Neutrophil (primary cell): ENCODE measurements at regions not wholly inside any gene's neighbourhood (a gene's known extent, or its start where the extent isn't known, plus 50 kb on each side); places are given as distances from the start of the nearest gene placed in this dataset.

ENCODE experiments used
- H3K27ac ChIP-seq: fragments of 200-600 bp; sonication (generic); 2 replicates; pipeline ENCODE4 v1.5.1; 2016; ENCODE audit warnings: mild to moderate bottlenecking, moderate library complexity
- H3K27me3 ChIP-seq: fragments of 200-600 bp; sonication (generic); 2 replicates; pipeline ENCODE4 v1.6.0; 2016; ENCODE audit warnings: mild to moderate bottlenecking
- H3K36me3 ChIP-seq: fragments of 200-600 bp; sonication (generic); 2 replicates; pipeline ENCODE4 v1.5.1; 2017
- H3K4me1 ChIP-seq, 2 experiments: fragments of 200-600 bp in 1 of 2; sonication (generic) in 1 of 2; 1 replicate in 1 of 2; 2 replicates in 1 of 2; pipeline versions ENCODE4 v1.5.1 to v1.6.1; 2013 to 2016; ENCODE audit warnings: low read depth in 1 of 2, low read length in 1 of 2, mild to moderate bottlenecking in 1 of 2, moderate library complexity in 1 of 2; ENCODE audit not compliant: control insufficient read depth in 1 of 2, insufficient read depth in 1 of 2
- H3K4me3 ChIP-seq, 2 experiments: fragments of 200-600 bp in 1 of 2; sonication (generic) in 1 of 2; 1 replicate in 1 of 2; 2 replicates in 1 of 2; pipeline ENCODE4 v1.5.1; 2013 to 2016; ENCODE audit warnings: low read depth in 1 of 2, low read length in 1 of 2, mild to moderate bottlenecking in 1 of 2, moderate library complexity in 1 of 2
- H3K9me3 ChIP-seq: fragments of 200-600 bp; sonication (generic); 2 replicates; pipeline ENCODE4 v1.5.1; 2016
- TF ChIP-seq, protein P1 (sequence below): fragments of 200-600 bp; sonication (generic); IDR thresholded peaks from 2 replicates; pipeline ENCODE4 v1.5.1; 2016; ENCODE audit warnings: antibody characterized with exemption

DNA sequence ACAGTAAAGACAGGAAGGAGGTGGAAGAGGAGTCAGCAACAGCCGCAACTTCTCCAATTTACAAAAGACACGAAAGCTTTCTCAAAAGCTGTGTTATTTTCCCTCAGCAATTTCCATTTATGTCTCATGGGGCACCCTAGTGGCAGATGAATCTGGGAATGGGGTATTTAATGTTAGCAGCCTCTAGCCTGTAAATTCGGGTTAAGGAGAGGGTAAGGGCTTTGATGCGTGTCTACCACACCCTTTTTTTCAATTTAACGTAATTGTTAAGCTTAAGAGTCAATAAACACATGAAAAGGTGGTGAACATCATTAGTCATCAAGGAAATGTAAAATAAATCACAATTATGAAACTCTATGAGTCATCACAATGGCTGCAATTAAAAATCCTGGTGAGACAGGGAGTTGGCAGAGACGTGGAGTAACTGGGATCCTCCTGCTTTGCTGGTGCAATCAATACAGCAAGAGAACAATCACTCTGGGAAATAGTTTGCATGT is 986.4 kb downstream of the AACS start:
- Histone ChIP-seq H3K4me1 (no peaks in the 10 kb centered on the region), H3K27me3 (no peaks in the 10 kb centered on the region), H3K27ac (no peak overlapping the region), H3K36me3 (no peaks in the 10 kb centered on the region), H3K4me3 (no peak overlapping the region), H3K9me3 (no peaks in the 10 kb centered on the region)
- TF ChIP-seq, protein P1, sequence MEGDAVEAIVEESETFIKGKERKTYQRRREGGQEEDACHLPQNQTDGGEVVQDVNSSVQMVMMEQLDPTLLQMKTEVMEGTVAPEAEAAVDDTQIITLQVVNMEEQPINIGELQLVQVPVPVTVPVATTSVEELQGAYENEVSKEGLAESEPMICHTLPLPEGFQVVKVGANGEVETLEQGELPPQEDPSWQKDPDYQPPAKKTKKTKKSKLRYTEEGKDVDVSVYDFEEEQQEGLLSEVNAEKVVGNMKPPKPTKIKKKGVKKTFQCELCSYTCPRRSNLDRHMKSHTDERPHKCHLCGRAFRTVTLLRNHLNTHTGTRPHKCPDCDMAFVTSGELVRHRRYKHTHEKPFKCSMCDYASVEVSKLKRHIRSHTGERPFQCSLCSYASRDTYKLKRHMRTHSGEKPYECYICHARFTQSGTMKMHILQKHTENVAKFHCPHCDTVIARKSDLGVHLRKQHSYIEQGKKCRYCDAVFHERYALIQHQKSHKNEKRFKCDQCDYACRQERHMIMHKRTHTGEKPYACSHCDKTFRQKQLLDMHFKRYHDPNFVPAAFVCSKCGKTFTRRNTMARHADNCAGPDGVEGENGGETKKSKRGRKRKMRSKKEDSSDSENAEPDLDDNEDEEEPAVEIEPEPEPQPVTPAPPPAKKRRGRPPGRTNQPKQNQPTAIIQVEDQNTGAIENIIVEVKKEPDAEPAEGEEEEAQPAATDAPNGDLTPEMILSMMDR: no peak

GRCh38 chr12:126055521-126055920 is 990.3 kb downstream of the AACS start:
- H3K27ac ChIP-seq: no peak overlapping the region
- no peaks in the 10 kb centered on the region for H3K27me3 ChIP-seq
- TF ChIP-seq, protein P1: no peak

DNA sequence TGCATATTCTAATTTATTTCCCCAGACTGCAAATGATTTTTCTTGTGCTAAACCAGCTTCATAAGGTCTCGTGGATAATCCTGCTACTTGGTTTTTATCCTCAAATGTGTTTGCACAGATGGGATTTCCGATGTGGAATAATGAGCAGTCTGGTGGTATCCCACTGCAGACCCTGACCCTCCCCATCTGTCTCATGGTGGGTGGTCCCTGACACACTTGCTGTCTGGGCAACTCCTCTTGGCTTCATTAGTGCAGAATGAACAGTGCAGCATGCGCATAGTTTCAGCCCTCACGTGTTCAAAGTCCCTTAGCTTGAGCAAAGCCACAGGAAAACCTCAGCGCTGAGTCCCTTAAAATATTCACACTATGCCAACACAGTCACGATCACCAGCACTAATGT is 996.5 kb downstream of the AACS start:
- Histone ChIP-seq H3K27me3 (no peaks in the 10 kb centered on the region), H3K4me3 (no peak overlapping the region), H3K4me1 (no peaks in the 10 kb centered on the region), H3K36me3 (no peaks in the 10 kb centered on the region), H3K9me3 (no peaks in the 10 kb centered on the region), H3K27ac (no peak overlapping the region)
- TF ChIP-seq, protein P1: no peak

More at GRCh38 chr12:126055521-126055920, 990.3 kb downstream of the AACS start:
- H3K36me3 ChIP-seq: no peaks in the 10 kb centered on the region
- H3K4me3 ChIP-seq: no peak overlapping the region
- H3K9me3 ChIP-seq: no peaks in the 10 kb centered on the region
- no peaks in the 10 kb centered on the region for H3K4me1 ChIP-seq

GRCh38 chr12:126064028-126064427 is 998.8 kb downstream of the AACS start:
- H3K36me3 ChIP-seq: no peaks in the 10 kb centered on the region
- no peak overlapping the region for H3K4me3 ChIP-seq
- H3K27me3 ChIP-seq: no peaks in the 10 kb centered on the region
- TF ChIP-seq, protein P1: no peak
- H3K27ac ChIP-seq: no peak overlapping the region
- H3K4me1 ChIP-seq: no peaks in the 10 kb centered on the region
- H3K9me3 ChIP-seq: no peaks in the 10 kb centered on the region

DNA sequence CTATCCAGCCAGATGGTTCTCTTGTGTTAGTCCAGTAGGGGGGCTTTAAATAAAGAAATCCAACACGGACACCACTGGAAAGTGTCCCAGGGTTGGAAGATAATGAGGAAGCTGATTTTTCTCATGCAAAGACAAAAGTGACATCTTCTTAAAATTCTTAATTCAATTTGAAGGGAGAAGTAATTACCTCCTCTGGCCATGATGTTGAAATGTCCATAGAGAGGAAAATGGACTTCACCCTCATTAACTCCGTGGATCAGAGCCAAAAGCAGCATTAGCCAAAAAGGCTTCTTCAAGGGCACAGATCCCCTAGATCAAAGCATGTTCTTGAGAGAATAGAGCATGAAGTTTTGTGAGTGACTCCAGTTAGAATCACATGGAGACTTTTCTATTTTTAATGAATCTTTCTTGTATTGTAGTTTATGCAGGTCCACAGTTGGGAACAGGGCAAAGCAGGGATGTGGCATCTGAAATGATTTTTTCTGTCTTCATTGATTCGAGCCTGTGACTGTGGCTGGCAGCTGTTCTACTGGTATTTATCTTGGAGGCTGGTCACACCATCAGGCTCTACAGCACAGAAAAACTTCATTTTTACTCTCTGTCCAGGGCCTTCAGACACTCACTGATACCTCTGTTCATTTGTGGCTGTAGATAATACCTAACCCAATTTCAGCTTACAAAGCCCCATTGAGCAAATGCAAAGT is 1002.5 kb downstream of the AACS start:
- TF ChIP-seq, protein P1: no peak
- H3K4me3 ChIP-seq: no peak overlapping the region
- H3K27ac ChIP-seq: no peak overlapping the region
- no peaks in the 10 kb centered on the region for H3K27me3 ChIP-seq
- H3K9me3 ChIP-seq: no peaks in the 10 kb centered on the region
- no peaks in the 10 kb centered on the region for H3K4me1 ChIP-seq
- no peaks in the 10 kb centered on the region for H3K36me3 ChIP-seq
